Stomach (tissue), 8 donors: ENCODE measurements at regions not wholly inside any gene's neighbourhood (a gene's known extent, or its start where the extent isn't known, plus 50 kb on each side); places are given as distances from the start of the nearest gene placed in this dataset.

ENCODE experiments used
- DNase-seq, 2 donors: peaks; one replicate each; pipeline versions ENCODE4 v3.0.0 to v3.0.0-alpha.2; 2013 to 2019
- H3K27ac ChIP-seq, 5 donors: fragments of 200-600 bp in 4 of 5; sonication (generic) in 4 of 5; one replicate each; pipeline ENCODE4 v1.5.1; 2013 to 2019; ENCODE audit warnings: mild to moderate bottlenecking in 1 of 5, moderate library complexity in 1 of 5
- H3K27me3 ChIP-seq, 3 donors: fragments of 200-600 bp; sonication (generic); one replicate each; pipeline ENCODE4 v1.5.1; 2017 to 2019; ENCODE audit warnings: mixed run types in 1 of 3
- H3K36me3 ChIP-seq, 4 donors: fragments of 200-600 bp; sonication (generic); 1 replicate in 3 of 4; 2 replicates in 1 of 4; pipeline ENCODE4 v1.5.1; 2016 to 2019
- H3K4me1 ChIP-seq, 4 donors: fragments of 200-600 bp; sonication (generic); one replicate each; pipeline ENCODE4 v1.5.1; 2016 to 2019
- H3K4me3 ChIP-seq, 4 donors: fragments of 200-600 bp; sonication (generic) in 3 of 4; one replicate each; pipeline ENCODE4 v1.5.1; 2016 to 2019; ENCODE audit warnings: mild to moderate bottlenecking in 1 of 4
- H3K9me3 ChIP-seq, 4 donors: fragments of 200-600 bp; sonication (generic); one replicate each; pipeline ENCODE4 v1.5.1; 2016 to 2019
- EP300 ChIP-seq: sonication (generic); formaldehyde crosslinking; IDR thresholded peaks from one replicate; pipeline ENCODE4 v1.6.1; 2017; ENCODE audit warnings: antibody characterized with exemption
- POLR2A ChIP-seq, 4 donors: fragments of 450-650 bp; IDR thresholded peaks; one replicate each; pipeline ENCODE4 v1.6.1; 2016; ENCODE audit warnings: antibody characterized with exemption in 4 of 4, control low read depth in 2 of 4, mild to moderate bottlenecking in 1 of 4, moderate library complexity in 1 of 4
- POLR2AphosphoS5 ChIP-seq, 3 donors: sonication (generic); formaldehyde crosslinking; IDR thresholded peaks; one replicate each; pipeline ENCODE4 v1.6.1; 2016; ENCODE audit warnings: antibody characterized with exemption in 3 of 3
- WGBS, 5 donors: extraction: QIAGEN DNeasy Blood & Tissue Kit in 3 of 5; methylation state at CpG; one replicate each; pipeline versions ENCODE4 v1.1.5 to v1.1.7; 2013 to 2018; 5-methylcytosine and 5-hydroxymethylcytosine counted together
- intact Hi-C: fragments of 100-400 bp; cut with DNase I; formaldehyde crosslinking; loops from one replicate; pipeline ENCODE4 v1.15.1; 2023; ENCODE audit warnings: low total_unique reads
- TF ChIP-seq, protein P1 (sequence below), 7 experiments: fragments of 450-650 bp in 4 of 7; fragments of 200-600 bp in 3 of 7; sonication (generic) in 3 of 7; IDR thresholded peaks; one replicate each; pipeline ENCODE4 v1.5.1; 2016 to 2019; ENCODE audit warnings: antibody characterized with exemption in 7 of 7, control low read depth in 2 of 7, mild to moderate bottlenecking in 1 of 7
- donor health status: healthy with polysubstance abuse.
- donor health status: Bipolar disorder and iron deficiency.
- donor health status: healthy.

DNA sequence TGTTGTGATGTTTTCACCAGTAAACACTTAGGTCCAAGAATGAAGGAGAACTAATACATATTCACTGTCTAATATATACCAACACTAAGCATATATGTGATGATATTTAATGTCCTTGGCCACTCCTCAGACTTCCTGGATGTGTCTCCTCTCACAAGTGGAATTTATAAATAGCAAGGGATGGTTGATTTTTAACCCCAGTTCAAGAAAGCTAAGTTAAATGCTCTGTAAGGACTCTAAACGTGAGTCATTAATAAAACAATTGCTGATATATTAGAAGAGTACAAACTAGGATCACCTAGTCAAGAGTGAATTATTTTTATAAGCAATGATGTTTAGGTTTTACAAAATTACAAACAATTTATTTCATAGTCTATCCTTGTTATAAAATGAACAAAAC, 355.9 kb upstream of the TMEM229A start:
- intact Hi-C loops: no loop called here
- DNase-seq: no peak
- 47 to 58% (median 52%) methylated on average over 1 of the region's 1 CpG for WGBS, 5 donors

DNA sequence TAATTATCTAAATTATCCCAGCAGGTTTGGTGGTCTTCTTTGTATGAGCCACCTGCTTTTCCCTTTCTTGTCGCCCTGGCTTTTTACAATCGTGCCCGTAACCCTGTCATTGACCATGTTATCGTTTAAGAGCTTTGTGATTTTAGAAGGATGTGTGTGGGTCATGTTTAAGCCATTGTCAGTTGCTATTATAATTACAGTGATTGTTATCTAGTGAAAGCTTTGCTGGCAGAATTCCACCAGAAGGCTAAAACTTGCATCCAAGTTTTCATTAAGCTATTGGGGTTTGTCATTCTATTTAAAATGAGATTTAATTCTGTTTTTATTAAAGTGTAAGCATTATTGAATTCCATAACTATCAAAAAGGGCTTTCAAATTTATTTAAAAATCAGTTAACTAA, 354.2 kb upstream of the TMEM229A start:
- H3K4me1 ChIP-seq: no peaks in the 10 kb centered on the region
- H3K36me3 ChIP-seq: no peaks in the 10 kb centered on the region

More for the DNA sequence above, 355.9 kb upstream of the TMEM229A start:
- H3K27me3 ChIP-seq: no peaks in the 10 kb centered on the region
- H3K36me3 ChIP-seq: no peaks in the 10 kb centered on the region
- H3K4me1 ChIP-seq: no peaks in the 10 kb centered on the region
- no peak overlapping the region for H3K4me3 ChIP-seq
- no peaks in the 10 kb centered on the region for H3K9me3 ChIP-seq
- H3K27ac ChIP-seq: no peak overlapping the region
- TF ChIP-seq POLR2A (IDR thresholded peaks at IDR 0.05) (no peak), EP300 (no peak), POLR2AphosphoS5 (IDR thresholded peaks at IDR 0.05) (no peak)
- TF ChIP-seq, protein P1, sequence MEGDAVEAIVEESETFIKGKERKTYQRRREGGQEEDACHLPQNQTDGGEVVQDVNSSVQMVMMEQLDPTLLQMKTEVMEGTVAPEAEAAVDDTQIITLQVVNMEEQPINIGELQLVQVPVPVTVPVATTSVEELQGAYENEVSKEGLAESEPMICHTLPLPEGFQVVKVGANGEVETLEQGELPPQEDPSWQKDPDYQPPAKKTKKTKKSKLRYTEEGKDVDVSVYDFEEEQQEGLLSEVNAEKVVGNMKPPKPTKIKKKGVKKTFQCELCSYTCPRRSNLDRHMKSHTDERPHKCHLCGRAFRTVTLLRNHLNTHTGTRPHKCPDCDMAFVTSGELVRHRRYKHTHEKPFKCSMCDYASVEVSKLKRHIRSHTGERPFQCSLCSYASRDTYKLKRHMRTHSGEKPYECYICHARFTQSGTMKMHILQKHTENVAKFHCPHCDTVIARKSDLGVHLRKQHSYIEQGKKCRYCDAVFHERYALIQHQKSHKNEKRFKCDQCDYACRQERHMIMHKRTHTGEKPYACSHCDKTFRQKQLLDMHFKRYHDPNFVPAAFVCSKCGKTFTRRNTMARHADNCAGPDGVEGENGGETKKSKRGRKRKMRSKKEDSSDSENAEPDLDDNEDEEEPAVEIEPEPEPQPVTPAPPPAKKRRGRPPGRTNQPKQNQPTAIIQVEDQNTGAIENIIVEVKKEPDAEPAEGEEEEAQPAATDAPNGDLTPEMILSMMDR (IDR thresholded peaks at IDR 0.05): no peak

DNA sequence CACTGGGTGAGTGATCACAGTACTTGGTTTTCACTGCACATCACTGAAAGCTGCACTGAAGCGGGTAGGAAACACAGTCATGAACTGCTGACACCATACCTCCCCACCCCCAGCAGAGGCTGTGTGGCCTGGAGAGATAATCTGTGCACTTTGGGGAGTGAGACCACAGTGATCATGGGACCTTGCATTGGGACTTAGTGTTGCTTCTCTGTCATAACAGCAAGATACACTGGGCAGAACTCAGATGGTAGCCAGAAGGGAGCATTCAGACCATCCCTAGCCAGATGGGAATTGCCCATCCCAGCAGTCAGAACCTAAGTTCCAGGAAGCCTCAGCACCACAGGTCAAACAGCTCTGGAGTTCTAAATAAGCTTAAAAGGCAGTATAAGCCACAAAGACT, 346.4 kb upstream of the TMEM229A start:
- Histone ChIP-seq H3K4me3 (no peak overlapping the region), H3K27ac (no peak overlapping the region), H3K9me3 (peaks cover 0 to 7% (median 0%) of the 10 kb centered on the region in 4 donors), H3K36me3 (no peaks in the 10 kb centered on the region), H3K27me3 (no peaks in the 10 kb centered on the region), H3K4me1 (no peaks in the 10 kb centered on the region)
- no peak for DNase-seq
- intact Hi-C loops: no loop called here
- WGBS, 5 donors: 64 to 97% (median 88%) methylated on average over 1 of the region's 1 CpG
- TF ChIP-seq EP300 (no peak), POLR2AphosphoS5 (IDR thresholded peaks at IDR 0.05) (no peak), POLR2A (IDR thresholded peaks at IDR 0.05) (no peak)
- TF ChIP-seq, protein P1 (IDR thresholded peaks at IDR 0.05): no peak

More for the DNA sequence above, 354.2 kb upstream of the TMEM229A start:
- H3K27ac ChIP-seq: no peak overlapping the region
- intact Hi-C loops: no loop called here
- WGBS, 5 donors: 63 to 79% (median 72%) methylated on average over 4 of the region's 4 CpGs
- H3K4me3 ChIP-seq: no peak overlapping the region
- TF ChIP-seq POLR2A (IDR thresholded peaks at IDR 0.05): no peak
- H3K27me3 ChIP-seq: no peaks in the 10 kb centered on the region
- no peaks in the 10 kb centered on the region for H3K9me3 ChIP-seq
- no peak for DNase-seq

DNA sequence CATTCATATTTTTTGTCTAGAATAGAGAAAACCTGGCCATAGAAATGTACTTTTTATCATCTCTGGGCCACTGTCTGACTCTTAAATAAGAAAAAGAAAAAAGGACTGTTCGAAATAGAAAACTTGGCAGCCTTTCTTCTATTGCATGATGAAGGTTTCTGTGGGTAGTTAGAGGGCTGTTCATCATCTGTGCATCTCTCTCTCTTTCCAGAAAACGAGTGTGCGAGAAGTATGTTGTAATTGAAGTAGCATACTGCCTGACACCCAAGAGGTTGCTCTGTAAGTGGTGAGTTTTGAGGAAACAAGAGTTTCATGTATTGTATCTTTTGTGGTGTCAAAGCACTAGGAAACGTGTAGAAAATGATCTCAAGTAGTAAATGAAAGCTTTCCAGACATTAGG, 343.2 kb upstream of the TMEM229A start:
- Histone ChIP-seq H3K27me3 (no peaks in the 10 kb centered on the region), H3K27ac (no peak overlapping the region), H3K4me1 (no peaks in the 10 kb centered on the region), H3K4me3 (no peak overlapping the region), H3K36me3 (no peaks in the 10 kb centered on the region), H3K9me3 (peaks cover 0 to 7% (median 0%) of the 10 kb centered on the region in 4 donors)
- intact Hi-C loops: no loop called here
- no peak for DNase-seq
- 49 to 62% (median 57%) methylated on average over 4 of the region's 4 CpGs for WGBS, 5 donors
- no peak for TF ChIP-seq POLR2A (IDR thresholded peaks at IDR 0.05)
- TF ChIP-seq POLR2AphosphoS5 (IDR thresholded peaks at IDR 0.05): no peak
- no peak for TF ChIP-seq EP300
- TF ChIP-seq, protein P1 (IDR thresholded peaks at IDR 0.05): no peak

DNA sequence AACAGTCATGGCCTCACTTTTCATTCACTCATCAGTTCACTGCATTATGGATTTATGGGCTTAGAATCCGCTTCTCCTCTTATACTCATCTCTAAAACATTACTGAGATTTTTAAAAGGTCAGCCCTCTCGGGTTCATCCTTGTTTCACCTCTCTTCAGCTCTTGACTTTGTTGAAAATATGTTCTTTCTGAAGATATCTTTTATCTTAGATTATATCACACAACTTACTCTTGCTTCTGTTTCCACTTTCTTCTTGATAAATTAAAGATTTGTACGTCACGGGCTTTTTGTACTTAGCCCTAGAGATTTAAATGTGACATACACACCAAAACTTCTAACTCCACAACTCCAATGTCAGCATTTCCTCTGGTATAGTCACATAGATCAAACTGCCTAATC, 342.5 kb upstream of the TMEM229A start:
- intact Hi-C loops: no loop called here
- H3K9me3 ChIP-seq: peaks cover 0 to 7% (median 0%) of the 10 kb centered on the region in 4 donors
- 76 to 85% (median 81%) methylated on average over 4 of the region's 4 CpGs for WGBS, 5 donors
- no peaks in the 10 kb centered on the region for H3K27me3 ChIP-seq
- TF ChIP-seq, protein P1 (IDR thresholded peaks at IDR 0.05): no peak
- TF ChIP-seq POLR2A (IDR thresholded peaks at IDR 0.05): no peak
- TF ChIP-seq EP300: no peak
- no peak for TF ChIP-seq POLR2AphosphoS5 (IDR thresholded peaks at IDR 0.05)
- H3K4me3 ChIP-seq: no peak overlapping the region
- no peaks in the 10 kb centered on the region for H3K4me1 ChIP-seq
- H3K27ac ChIP-seq: no peak overlapping the region
- DNase-seq: no peak
- no peaks in the 10 kb centered on the region for H3K36me3 ChIP-seq
